ENCODE measurements at regions not wholly inside any gene's neighbourhood (a gene's known extent, or its start where the extent isn't known, plus 50 kb on each side); places are given as distances from the start of the nearest gene placed in this dataset.
"Not testable (repeated sequence)": the region's sequence is repeated elsewhere in the genome, so short reads cannot be mapped to it uniquely, and the experiment has no call there.

GRCh38 chr7:24075426-24075810 is 208.6 kb upstream of the NPY start:
- TF ChIP-seq CTCF (IDR thresholded peaks at IDR 0.05; ENCODE audit: borderline replicate concordance, control extremely low read depth, extremely low read depth, insufficient read depth, missing control alignments): no peak
- in situ Hi-C loops (cut with MboI; ENCODE audit: low sequenced_read_pairs, unreplicated experiment): no loop called here
- DNase-seq (ENCODE audit: low spot score): no peak

GRCh38 chr7:24082826-24083225 is 201.2 kb upstream of the NPY start:
- TF ChIP-seq CTCF (IDR thresholded peaks at IDR 0.05; ENCODE audit: borderline replicate concordance, control extremely low read depth, extremely low read depth, insufficient read depth, missing control alignments): no peak
- no peak for DNase-seq (ENCODE audit: low spot score)
- in situ Hi-C loops (cut with MboI; ENCODE audit: low sequenced_read_pairs, unreplicated experiment): no loop called here

GRCh38 chr7:24102988-24103387 is 181.0 kb upstream of the NPY start:
- no peak for DNase-seq (ENCODE audit: low spot score)
- in situ Hi-C loops (cut with MboI; ENCODE audit: low sequenced_read_pairs, unreplicated experiment): no loop called here
- TF ChIP-seq CTCF (IDR thresholded peaks at IDR 0.05; ENCODE audit: borderline replicate concordance, control extremely low read depth, extremely low read depth, insufficient read depth, missing control alignments): no peak

- in situ Hi-C loops (cut with MboI; ENCODE audit: low sequenced_read_pairs, unreplicated experiment): no loop called here
- TF ChIP-seq CTCF (IDR thresholded peaks at IDR 0.05; ENCODE audit: borderline replicate concordance, control extremely low read depth, extremely low read depth, insufficient read depth, missing control alignments): no peak
- no peak for DNase-seq (ENCODE audit: low spot score)
These were observed 175.0 kb upstream of the NPY start for GRCh38 chr7:24108906-24109376.

- in situ Hi-C loops (cut with MboI; ENCODE audit: low sequenced_read_pairs, unreplicated experiment): no loop called here
- DNase-seq (ENCODE audit: low spot score): no peak
- TF ChIP-seq CTCF (IDR thresholded peaks at IDR 0.05; ENCODE audit: borderline replicate concordance, control extremely low read depth, extremely low read depth, insufficient read depth, missing control alignments): no peak
These were observed 173.9 kb upstream of the NPY start for GRCh38 chr7:24110056-24110455.

- no peak for DNase-seq (ENCODE audit: low spot score)
- in situ Hi-C loops (cut with MboI; ENCODE audit: low sequenced_read_pairs, unreplicated experiment): no loop called here
- TF ChIP-seq CTCF (IDR thresholded peaks at IDR 0.05; ENCODE audit: borderline replicate concordance, control extremely low read depth, extremely low read depth, insufficient read depth, missing control alignments): no peak
These were observed 170.5 kb upstream of the NPY start for GRCh38 chr7:24113506-24113905.

- no peak for DNase-seq (ENCODE audit: low spot score)
- no peak for TF ChIP-seq CTCF (IDR thresholded peaks at IDR 0.05; ENCODE audit: borderline replicate concordance, control extremely low read depth, extremely low read depth, insufficient read depth, missing control alignments)
- in situ Hi-C loops (cut with MboI; ENCODE audit: low sequenced_read_pairs, unreplicated experiment): no loop called here
These were observed 168.3 kb upstream of the NPY start for GRCh38 chr7:24115661-24116060.

- DNase-seq (ENCODE audit: low spot score); in situ Hi-C loops (cut with MboI; ENCODE audit: low sequenced_read_pairs, unreplicated experiment): not testable (repeated sequence)
These were observed 166.0 kb upstream of the NPY start for GRCh38 chr7:24117903-24118499.
